GM12892 (cell line): ENCODE measurements at regions not wholly inside any gene's neighbourhood (a gene's known extent, or its start where the extent isn't known, plus 50 kb on each side); places are given as distances from the start of the nearest gene placed in this dataset.

Source experiments
- POLR2A ChIP-seq: IDR thresholded peaks from 2 replicates; pipeline ENCODE4 v1.6.1; 2011; ENCODE audit warnings: low read depth, low read length, control low read depth
- POLR2AphosphoS5 ChIP-seq: IDR thresholded peaks from 2 replicates; pipeline ENCODE4 v1.6.1; 2011; ENCODE audit warnings: low read depth, low read length, control low read depth
- TAF1 ChIP-seq: IDR thresholded peaks from 2 replicates; pipeline ENCODE4 v1.6.1; 2011; ENCODE audit warnings: low read depth, mild to moderate bottlenecking, control low read depth, low read length, borderline replicate concordance

DNA sequence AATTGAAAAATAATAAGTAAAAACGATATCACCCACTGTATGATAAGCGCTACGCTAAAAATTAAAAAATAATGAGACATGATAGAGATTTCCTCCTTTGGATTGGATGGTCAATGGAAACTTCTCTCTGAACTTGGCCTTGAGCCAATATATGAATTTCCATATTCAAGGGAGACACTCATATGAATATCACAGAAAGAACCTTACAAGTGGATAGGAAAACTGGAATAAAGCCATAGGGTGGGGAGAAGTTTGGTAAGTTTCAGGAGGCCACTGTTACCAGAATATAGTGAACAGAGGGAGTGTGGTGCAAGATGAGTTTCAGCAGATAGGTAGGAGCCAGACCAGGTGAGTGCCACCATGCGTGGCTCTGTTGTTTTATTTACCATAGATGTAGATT, 147.2 kb downstream of the SEM1 start:
- TF ChIP-seq POLR2A (no peak), TAF1 (no peak), POLR2AphosphoS5 (no peak)
